Central memory CD8-positive, alpha-beta T cell (primary cell): ENCODE measurements at regions not wholly inside any gene's neighbourhood (a gene's known extent, or its start where the extent isn't known, plus 50 kb on each side); places are given as distances from the start of the nearest gene placed in this dataset.
"Not testable (repeated sequence)": the region's sequence is repeated elsewhere in the genome, so short reads cannot be mapped to it uniquely, and the experiment has no call there.

Experiments
- ATAC-seq: fragments of 150-1000 bp; cut with Tn5 transposase; replicated peaks from 2 replicates; pipeline ENCODE4 v1.10.0; 2022; ENCODE audit warnings: mild to moderate bottlenecking, moderate FRiP score, moderate number of reproducible peaks; ENCODE audit not compliant: poor library complexity, severe bottlenecking; ENCODE audit errors: extremely low read depth
- DNase-seq, 2 donors: peaks; one replicate each; pipeline ENCODE4 v3.0.0; 2021; ENCODE audit warnings: low spot score in 2 of 2
- H3K27ac Mint-ChIP-seq: one replicate; pipeline ENCODE4 v1.8.0; 2022; ENCODE audit warnings: low read depth, mild to moderate bottlenecking, moderate library complexity, mixed read lengths
- H3K27me3 Mint-ChIP-seq: one replicate; pipeline ENCODE4 v1.8.0; 2022; ENCODE audit warnings: mixed read lengths
- H3K36me3 Mint-ChIP-seq: one replicate; pipeline ENCODE4 v1.8.0; 2022; ENCODE audit warnings: mild to moderate bottlenecking, moderate library complexity, mixed read lengths; ENCODE audit not compliant: insufficient read depth
- H3K4me1 Mint-ChIP-seq: one replicate; pipeline ENCODE4 v1.8.0; 2022; ENCODE audit warnings: mixed read lengths
- H3K4me3 Mint-ChIP-seq: one replicate; pipeline ENCODE4 v1.8.0; 2022; ENCODE audit warnings: mild to moderate bottlenecking, moderate library complexity, mixed read lengths
- H3K9me3 Mint-ChIP-seq: one replicate; pipeline ENCODE4 v1.8.0; 2022; ENCODE audit warnings: mixed read lengths

- Mint-ChIP-seq H3K36me3 (peaks cover 79% of the 10 kb centered on the region), H3K9me3 (no peaks in the 10 kb centered on the region), H3K27me3 (no peaks in the 10 kb centered on the region), H3K27ac (peak overlapping the region; percentile 98), H3K4me1 (peaks cover 59% of the 10 kb centered on the region), H3K4me3 (peak overlapping the region; percentile 81)
- ATAC-seq = peak; percentile 68
- DNase-seq = no peak
Observed at GRCh38 chr7:131057015-131057793, 270.5 kb upstream of the MKLN1 start.

GRCh38 chr7:131057794-131058070 lies 269.9 kb upstream of the MKLN1 start:
- H3K4me1 Mint-ChIP-seq = peaks cover 59% of the 10 kb centered on the region
- DNase-seq (no peak), ATAC-seq (peak; percentile 71)
- no peaks in the 10 kb centered on the region for H3K9me3 Mint-ChIP-seq
- no peaks in the 10 kb centered on the region for H3K27me3 Mint-ChIP-seq
- peak overlapping the region; percentile 81 for H3K4me3 Mint-ChIP-seq
- H3K36me3 Mint-ChIP-seq = peaks cover 77% of the 10 kb centered on the region
- H3K27ac Mint-ChIP-seq = peak overlapping the region; percentile 98

DNA sequence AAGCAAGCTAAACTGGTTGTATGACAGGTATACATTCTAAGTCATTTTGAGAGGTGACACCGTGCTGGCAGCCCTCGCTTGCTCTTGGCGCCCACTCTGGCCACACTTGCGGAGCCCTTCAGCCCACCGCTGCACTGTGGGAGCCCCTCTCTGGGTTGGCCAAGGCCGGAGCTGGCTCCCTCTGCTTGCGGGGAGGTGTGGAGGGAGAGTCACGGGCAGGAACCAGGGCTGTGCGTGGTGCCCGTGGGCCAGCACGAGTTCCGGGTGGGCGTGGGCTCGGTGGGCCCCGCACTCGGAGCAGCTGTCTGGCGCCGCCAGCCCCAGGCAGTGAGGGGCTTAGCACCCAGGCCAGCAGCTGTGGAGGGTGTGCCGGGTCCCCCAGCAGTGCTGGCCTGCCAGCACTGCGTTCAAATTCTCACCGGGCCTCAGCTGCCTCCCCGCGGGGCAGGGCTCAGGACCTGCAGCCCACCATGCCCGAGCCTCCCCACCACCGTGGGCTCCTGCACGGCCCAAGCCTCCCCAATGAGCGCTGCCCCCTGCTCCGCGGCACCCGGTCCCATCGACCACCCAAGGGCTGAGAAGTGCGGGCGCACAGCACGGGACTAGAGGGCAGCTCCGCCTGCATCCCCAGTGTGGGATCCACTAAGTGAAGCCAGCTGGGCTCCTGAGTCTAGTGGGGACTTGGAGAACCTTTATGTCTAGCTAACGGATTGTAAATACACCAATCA lies 269.0 kb upstream of the MKLN1 start:
- Mint-ChIP-seq H3K36me3 (peaks cover 74% of the 10 kb centered on the region), H3K27ac (peak overlapping the region; percentile 98), H3K4me1 (peaks cover 65% of the 10 kb centered on the region), H3K4me3 (peak overlapping the region; percentile 81)
- not testable (repeated sequence) for H3K9me3 Mint-ChIP-seq, H3K27me3 Mint-ChIP-seq, DNase-seq, ATAC-seq

GRCh38 chr7:131059401-131059800 lies 268.3 kb upstream of the MKLN1 start:
- Mint-ChIP-seq H3K36me3 (peaks cover 75% of the 10 kb centered on the region), H3K27ac (peak overlapping the region; percentile 98), H3K4me3 (peak overlapping the region; percentile 61), H3K4me1 (peaks cover 65% of the 10 kb centered on the region)
- ATAC-seq, H3K9me3 Mint-ChIP-seq, DNase-seq, H3K27me3 Mint-ChIP-seq: not testable (repeated sequence)

DNA sequence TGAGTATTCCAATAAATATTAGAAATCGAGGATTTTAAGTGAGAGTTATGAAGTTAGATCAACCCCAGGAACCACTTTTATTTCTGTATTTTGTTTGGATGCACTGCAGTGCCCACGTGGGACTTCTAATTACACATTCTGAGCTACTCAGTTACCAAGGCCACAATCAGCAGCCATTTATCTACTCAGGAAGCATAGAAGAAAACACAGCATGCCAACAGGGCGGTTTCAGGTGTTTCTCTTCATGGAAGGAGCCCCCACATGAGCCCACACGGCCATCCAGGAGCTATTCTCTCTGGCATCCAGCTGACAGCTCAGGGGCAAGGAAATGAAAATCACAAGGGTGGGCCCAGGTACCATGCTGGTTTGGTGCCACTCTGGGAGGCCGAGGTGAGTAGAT lies 266.5 kb upstream of the MKLN1 start:
- H3K27ac Mint-ChIP-seq = peak overlapping the region; percentile 98
- H3K9me3 Mint-ChIP-seq = no peaks in the 10 kb centered on the region
- peaks cover 62% of the 10 kb centered on the region for H3K4me1 Mint-ChIP-seq
- H3K4me3 Mint-ChIP-seq = no peak overlapping the region
- peaks cover 74% of the 10 kb centered on the region for H3K36me3 Mint-ChIP-seq
- DNase-seq = no peak
- no peaks in the 10 kb centered on the region for H3K27me3 Mint-ChIP-seq
- no peak for ATAC-seq

GRCh38 chr7:131061818-131062217 lies 265.9 kb upstream of the MKLN1 start:
- ATAC-seq (no peak), DNase-seq (no peak)
- Mint-ChIP-seq H3K4me1 (peaks cover 62% of the 10 kb centered on the region), H3K27me3 (no peaks in the 10 kb centered on the region), H3K9me3 (no peaks in the 10 kb centered on the region), H3K27ac (peak overlapping the region; percentile 98), H3K36me3 (peaks cover 72% of the 10 kb centered on the region), H3K4me3 (no peak overlapping the region)

- no peak for ATAC-seq
- Mint-ChIP-seq H3K36me3 (peaks cover 75% of the 10 kb centered on the region), H3K4me3 (peak overlapping the region; percentile 46), H3K4me1 (peaks cover 70% of the 10 kb centered on the region), H3K27ac (no peak overlapping the region), H3K9me3 (no peaks in the 10 kb centered on the region), H3K27me3 (no peaks in the 10 kb centered on the region)
- DNase-seq = no peak
Observed at GRCh38 chr7:131066635-131067034, 261.0 kb upstream of the MKLN1 start.

- DNase-seq (no peak), ATAC-seq (no peak)
- Mint-ChIP-seq H3K4me1 (peaks cover 70% of the 10 kb centered on the region), H3K9me3 (no peaks in the 10 kb centered on the region), H3K27me3 (no peaks in the 10 kb centered on the region), H3K36me3 (peaks cover 78% of the 10 kb centered on the region), H3K27ac (no peak overlapping the region), H3K4me3 (peak overlapping the region; percentile 46)
Observed at GRCh38 chr7:131067220-131067619, 260.5 kb upstream of the MKLN1 start.

DNA sequence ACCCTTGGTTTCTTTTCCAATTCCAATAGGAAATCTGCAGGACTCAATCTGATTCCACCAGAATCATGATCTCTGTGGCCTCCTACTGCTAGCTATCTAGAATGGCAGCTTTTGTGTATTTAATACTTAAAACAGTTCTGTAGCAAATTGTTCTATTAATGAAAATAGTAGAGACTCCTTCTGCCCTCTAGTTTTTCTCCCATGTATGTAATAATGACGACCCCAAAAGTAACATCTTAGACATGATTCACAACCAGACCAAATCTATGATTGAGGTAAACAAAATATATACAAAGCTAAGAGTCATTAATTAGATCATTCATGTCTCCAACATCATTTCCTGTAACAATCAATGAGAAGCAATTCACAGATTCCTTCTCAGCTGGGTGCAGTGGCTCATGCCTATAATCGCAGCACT lies 259.1 kb upstream of the MKLN1 start:
- peak; percentile 6 for ATAC-seq
- Mint-ChIP-seq H3K27me3 (no peaks in the 10 kb centered on the region), H3K4me3 (peak overlapping the region; percentile 64), H3K36me3 (peaks cover 82% of the 10 kb centered on the region), H3K27ac (no peak overlapping the region), H3K9me3 (no peaks in the 10 kb centered on the region), H3K4me1 (peaks cover 74% of the 10 kb centered on the region)
- no peak for DNase-seq

DNA sequence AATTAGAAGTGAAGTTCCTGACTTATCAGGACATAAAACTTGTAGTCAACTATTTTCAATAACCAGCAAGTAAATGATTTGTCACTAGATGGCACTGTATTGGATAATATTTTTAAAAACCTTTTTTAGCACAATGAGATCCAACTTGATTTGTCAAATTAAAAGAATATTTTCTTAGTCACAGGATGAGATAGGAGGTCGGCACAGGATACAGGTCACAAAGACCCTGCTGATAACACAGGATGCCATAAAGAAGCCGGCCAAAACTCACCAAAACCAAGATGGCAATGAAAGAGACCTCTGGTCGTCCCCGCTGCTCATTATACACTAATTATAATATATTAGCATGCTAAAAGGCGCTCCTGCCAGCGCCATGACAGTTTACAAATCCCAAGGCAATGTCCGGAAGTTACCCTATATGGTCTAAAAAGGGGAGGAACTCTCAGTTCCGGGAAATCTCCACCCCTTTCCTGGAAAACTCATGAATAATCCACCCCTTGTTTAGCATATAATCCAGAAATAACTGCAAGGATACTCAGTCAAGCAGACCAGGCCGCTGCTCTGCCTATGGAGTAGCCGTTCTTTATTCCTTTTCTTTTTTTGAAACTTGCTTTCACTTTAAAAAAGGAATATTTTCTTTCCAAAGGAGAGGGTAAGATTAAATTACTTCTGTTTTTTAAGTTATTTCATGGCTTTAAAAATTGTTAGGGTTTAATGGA lies 255.7 kb upstream of the MKLN1 start:
- H3K4me1 Mint-ChIP-seq = peaks cover 83% of the 10 kb centered on the region
- no peaks in the 10 kb centered on the region for H3K27me3 Mint-ChIP-seq
- ATAC-seq (no peak), DNase-seq (no peak)
- no peak overlapping the region for H3K27ac Mint-ChIP-seq
- H3K4me3 Mint-ChIP-seq = peak overlapping the region; percentile 60
- H3K36me3 Mint-ChIP-seq = peaks cover 91% of the 10 kb centered on the region
- no peaks in the 10 kb centered on the region for H3K9me3 Mint-ChIP-seq

- Mint-ChIP-seq H3K4me3 (peak overlapping the region; percentile 60), H3K27me3 (no peaks in the 10 kb centered on the region), H3K4me1 (peaks cover 76% of the 10 kb centered on the region), H3K9me3 (no peaks in the 10 kb centered on the region), H3K27ac (no peak overlapping the region), H3K36me3 (peaks cover 85% of the 10 kb centered on the region)
- peak; percentile 41 for ATAC-seq
- no peak for DNase-seq
Observed at GRCh38 chr7:131072505-131073091, 255.1 kb upstream of the MKLN1 start.

DNA sequence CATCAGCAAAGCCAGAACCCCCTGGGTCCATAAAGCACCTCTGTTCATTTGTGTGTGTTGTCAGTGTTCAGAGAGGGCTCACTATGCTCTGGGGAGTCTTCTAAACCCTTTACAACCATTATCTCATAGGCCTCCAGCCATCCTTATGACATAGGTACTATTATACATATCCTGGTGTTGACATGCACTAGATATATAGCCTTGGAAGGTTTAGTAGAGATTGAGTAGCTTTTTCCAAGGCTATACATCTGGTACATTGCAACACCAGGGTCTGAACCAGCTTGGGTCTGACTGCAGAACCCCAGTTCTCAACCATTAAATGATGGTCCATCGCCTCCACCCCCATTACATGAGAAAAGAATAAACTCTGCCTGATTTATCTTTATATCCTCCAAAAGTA lies 253.6 kb upstream of the MKLN1 start:
- ATAC-seq (no peak), DNase-seq (no peak)
- Mint-ChIP-seq H3K27me3 (no peaks in the 10 kb centered on the region), H3K36me3 (peaks cover 72% of the 10 kb centered on the region), H3K9me3 (no peaks in the 10 kb centered on the region), H3K4me3 (peak overlapping the region; percentile 65), H3K4me1 (peaks cover 62% of the 10 kb centered on the region), H3K27ac (no peak overlapping the region)
